ENCODE measurements at regions not wholly inside any gene's neighbourhood (a gene's known extent, or its start where the extent isn't known, plus 50 kb on each side); places are given as distances from the start of the nearest gene placed in this dataset.

DNA sequence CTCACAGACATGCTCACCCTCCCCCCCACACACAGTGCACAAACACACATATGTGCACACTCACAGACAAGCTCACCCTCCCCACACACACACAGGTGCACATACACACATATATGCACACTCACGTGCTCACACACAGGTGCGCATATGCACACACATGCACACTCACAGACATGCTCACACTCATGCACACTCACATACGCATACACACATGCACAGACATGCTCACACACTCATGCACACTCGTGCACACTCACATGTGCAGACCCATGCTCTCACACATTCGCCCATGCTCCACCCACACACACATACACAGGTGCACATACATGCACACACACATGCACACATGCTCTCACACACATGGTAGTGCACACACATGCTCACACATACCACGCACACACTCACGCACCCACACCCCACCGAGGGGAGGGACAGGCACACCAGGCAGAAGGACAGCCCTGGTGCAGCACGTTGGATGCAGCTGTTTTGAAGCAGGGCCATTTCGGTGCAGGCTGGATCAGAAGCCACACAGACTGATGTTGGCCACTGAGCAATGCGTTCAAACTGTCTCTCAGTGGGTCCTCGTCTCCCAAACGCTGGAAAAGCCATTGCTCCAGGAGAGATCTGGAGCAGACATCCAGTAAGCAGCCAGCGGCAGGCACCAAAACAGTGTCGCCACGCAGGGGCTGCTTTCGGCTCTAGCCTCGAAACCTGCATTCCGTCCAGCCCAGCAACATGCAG is 86.2 kb upstream of the ZNF469 start:
- no peak for ATAC-seq
- no peak overlapping the region for H2AFZ ChIP-seq (ENCODE audit: low read depth, low read length)
- FAIRE-seq: no peak
- H3K36me3 ChIP-seq (ENCODE audit: control insufficient read depth, insufficient read depth, low read length): no peaks in the 10 kb centered on the region
- no peaks in the 10 kb centered on the region for H3K9me1 ChIP-seq (ENCODE audit: control insufficient read depth, insufficient read depth, low read length)
- H3K27me3 ChIP-seq (ENCODE audit: control insufficient read depth in 2 of 2, insufficient read depth in 2 of 2, low read length in 2 of 2): peaks cover 17 to 83% of the 10 kb centered on the region in 2 experiments
- no peak overlapping the region for H3K27ac ChIP-seq (ENCODE audit: extremely low read depth, low read depth, low read length)
- in situ Hi-C loops (cut with MboI): no loop called here
- H3K79me2 ChIP-seq (ENCODE audit: control insufficient read depth, insufficient read depth, low read length): no peaks in the 10 kb centered on the region
- TF ChIP-seq, protein P1, sequence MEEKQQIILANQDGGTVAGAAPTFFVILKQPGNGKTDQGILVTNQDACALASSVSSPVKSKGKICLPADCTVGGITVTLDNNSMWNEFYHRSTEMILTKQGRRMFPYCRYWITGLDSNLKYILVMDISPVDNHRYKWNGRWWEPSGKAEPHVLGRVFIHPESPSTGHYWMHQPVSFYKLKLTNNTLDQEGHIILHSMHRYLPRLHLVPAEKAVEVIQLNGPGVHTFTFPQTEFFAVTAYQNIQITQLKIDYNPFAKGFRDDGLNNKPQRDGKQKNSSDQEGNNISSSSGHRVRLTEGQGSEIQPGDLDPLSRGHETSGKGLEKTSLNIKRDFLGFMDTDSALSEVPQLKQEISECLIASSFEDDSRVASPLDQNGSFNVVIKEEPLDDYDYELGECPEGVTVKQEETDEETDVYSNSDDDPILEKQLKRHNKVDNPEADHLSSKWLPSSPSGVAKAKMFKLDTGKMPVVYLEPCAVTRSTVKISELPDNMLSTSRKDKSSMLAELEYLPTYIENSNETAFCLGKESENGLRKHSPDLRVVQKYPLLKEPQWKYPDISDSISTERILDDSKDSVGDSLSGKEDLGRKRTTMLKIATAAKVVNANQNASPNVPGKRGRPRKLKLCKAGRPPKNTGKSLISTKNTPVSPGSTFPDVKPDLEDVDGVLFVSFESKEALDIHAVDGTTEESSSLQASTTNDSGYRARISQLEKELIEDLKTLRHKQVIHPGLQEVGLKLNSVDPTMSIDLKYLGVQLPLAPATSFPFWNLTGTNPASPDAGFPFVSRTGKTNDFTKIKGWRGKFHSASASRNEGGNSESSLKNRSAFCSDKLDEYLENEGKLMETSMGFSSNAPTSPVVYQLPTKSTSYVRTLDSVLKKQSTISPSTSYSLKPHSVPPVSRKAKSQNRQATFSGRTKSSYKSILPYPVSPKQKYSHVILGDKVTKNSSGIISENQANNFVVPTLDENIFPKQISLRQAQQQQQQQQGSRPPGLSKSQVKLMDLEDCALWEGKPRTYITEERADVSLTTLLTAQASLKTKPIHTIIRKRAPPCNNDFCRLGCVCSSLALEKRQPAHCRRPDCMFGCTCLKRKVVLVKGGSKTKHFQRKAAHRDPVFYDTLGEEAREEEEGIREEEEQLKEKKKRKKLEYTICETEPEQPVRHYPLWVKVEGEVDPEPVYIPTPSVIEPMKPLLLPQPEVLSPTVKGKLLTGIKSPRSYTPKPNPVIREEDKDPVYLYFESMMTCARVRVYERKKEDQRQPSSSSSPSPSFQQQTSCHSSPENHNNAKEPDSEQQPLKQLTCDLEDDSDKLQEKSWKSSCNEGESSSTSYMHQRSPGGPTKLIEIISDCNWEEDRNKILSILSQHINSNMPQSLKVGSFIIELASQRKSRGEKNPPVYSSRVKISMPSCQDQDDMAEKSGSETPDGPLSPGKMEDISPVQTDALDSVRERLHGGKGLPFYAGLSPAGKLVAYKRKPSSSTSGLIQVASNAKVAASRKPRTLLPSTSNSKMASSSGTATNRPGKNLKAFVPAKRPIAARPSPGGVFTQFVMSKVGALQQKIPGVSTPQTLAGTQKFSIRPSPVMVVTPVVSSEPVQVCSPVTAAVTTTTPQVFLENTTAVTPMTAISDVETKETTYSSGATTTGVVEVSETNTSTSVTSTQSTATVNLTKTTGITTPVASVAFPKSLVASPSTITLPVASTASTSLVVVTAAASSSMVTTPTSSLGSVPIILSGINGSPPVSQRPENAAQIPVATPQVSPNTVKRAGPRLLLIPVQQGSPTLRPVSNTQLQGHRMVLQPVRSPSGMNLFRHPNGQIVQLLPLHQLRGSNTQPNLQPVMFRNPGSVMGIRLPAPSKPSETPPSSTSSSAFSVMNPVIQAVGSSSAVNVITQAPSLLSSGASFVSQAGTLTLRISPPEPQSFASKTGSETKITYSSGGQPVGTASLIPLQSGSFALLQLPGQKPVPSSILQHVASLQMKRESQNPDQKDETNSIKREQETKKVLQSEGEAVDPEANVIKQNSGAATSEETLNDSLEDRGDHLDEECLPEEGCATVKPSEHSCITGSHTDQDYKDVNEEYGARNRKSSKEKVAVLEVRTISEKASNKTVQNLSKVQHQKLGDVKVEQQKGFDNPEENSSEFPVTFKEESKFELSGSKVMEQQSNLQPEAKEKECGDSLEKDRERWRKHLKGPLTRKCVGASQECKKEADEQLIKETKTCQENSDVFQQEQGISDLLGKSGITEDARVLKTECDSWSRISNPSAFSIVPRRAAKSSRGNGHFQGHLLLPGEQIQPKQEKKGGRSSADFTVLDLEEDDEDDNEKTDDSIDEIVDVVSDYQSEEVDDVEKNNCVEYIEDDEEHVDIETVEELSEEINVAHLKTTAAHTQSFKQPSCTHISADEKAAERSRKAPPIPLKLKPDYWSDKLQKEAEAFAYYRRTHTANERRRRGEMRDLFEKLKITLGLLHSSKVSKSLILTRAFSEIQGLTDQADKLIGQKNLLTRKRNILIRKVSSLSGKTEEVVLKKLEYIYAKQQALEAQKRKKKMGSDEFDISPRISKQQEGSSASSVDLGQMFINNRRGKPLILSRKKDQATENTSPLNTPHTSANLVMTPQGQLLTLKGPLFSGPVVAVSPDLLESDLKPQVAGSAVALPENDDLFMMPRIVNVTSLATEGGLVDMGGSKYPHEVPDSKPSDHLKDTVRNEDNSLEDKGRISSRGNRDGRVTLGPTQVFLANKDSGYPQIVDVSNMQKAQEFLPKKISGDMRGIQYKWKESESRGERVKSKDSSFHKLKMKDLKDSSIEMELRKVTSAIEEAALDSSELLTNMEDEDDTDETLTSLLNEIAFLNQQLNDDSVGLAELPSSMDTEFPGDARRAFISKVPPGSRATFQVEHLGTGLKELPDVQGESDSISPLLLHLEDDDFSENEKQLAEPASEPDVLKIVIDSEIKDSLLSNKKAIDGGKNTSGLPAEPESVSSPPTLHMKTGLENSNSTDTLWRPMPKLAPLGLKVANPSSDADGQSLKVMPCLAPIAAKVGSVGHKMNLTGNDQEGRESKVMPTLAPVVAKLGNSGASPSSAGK (IDR thresholded peaks at IDR 0.05): no peak
- TF ChIP-seq, protein P2, sequence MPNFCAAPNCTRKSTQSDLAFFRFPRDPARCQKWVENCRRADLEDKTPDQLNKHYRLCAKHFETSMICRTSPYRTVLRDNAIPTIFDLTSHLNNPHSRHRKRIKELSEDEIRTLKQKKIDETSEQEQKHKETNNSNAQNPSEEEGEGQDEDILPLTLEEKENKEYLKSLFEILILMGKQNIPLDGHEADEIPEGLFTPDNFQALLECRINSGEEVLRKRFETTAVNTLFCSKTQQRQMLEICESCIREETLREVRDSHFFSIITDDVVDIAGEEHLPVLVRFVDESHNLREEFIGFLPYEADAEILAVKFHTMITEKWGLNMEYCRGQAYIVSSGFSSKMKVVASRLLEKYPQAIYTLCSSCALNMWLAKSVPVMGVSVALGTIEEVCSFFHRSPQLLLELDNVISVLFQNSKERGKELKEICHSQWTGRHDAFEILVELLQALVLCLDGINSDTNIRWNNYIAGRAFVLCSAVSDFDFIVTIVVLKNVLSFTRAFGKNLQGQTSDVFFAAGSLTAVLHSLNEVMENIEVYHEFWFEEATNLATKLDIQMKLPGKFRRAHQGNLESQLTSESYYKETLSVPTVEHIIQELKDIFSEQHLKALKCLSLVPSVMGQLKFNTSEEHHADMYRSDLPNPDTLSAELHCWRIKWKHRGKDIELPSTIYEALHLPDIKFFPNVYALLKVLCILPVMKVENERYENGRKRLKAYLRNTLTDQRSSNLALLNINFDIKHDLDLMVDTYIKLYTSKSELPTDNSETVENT (CRISPR knock-in tag; IDR thresholded peaks at IDR 0.05): 0 out of 2 replicates have a peak, but pooled peaks have one; percentile 18
- TF ChIP-seq, protein P3, sequence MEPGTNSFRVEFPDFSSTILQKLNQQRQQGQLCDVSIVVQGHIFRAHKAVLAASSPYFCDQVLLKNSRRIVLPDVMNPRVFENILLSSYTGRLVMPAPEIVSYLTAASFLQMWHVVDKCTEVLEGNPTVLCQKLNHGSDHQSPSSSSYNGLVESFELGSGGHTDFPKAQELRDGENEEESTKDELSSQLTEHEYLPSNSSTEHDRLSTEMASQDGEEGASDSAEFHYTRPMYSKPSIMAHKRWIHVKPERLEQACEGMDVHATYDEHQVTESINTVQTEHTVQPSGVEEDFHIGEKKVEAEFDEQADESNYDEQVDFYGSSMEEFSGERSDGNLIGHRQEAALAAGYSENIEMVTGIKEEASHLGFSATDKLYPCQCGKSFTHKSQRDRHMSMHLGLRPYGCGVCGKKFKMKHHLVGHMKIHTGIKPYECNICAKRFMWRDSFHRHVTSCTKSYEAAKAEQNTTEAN (CRISPR knock-in tag; IDR thresholded peaks at IDR 0.05): peak; percentile 95
- H3K9ac ChIP-seq (ENCODE audit: insufficient read depth in 1 of 2, low read depth in 2 of 2, low read length in 2 of 2): no peak overlapping the region
- ChIA-PET POLR2A (no interaction called here), CTCF (ENCODE audit: low intra/inter-chr PET ratio) (no interaction called here)
- no TSS peak for BruUV-seq (replicated peaks)
- H3K4me1 ChIP-seq (replicated peaks in 1 of 2; ENCODE audit: control insufficient read depth in 2 of 2, insufficient read depth in 2 of 2, low read length in 2 of 2): peaks cover 0 to 26% of the 10 kb centered on the region in 2 experiments; a peak in 3 of 5 replicates
- WGBS (ENCODE audit: insufficient coverage, low coverage, missing lambda C conversion rate): 17% methylated on average over 19 of the region's 19 CpGs
- no peaks in the 10 kb centered on the region for H3K9me3 ChIP-seq (replicated peaks; ENCODE audit: control insufficient read depth, insufficient read depth, low read depth, low read length)
- no peak overlapping the region for H3K4me2 ChIP-seq (ENCODE audit: insufficient read depth, low read length)
- no peaks in the 10 kb centered on the region for H4K20me1 ChIP-seq (replicated peaks; ENCODE audit: control insufficient read depth, insufficient read depth, low read length)
- no peak for DNase-seq (ENCODE audit: extremely low read depth in 1 of 4, low spot score in 3 of 4)
- no peak overlapping the region for H3K4me3 ChIP-seq
- intact Hi-C loops (cut with micrococcal nuclease): no loop called here

All from K562 (cell line).